ENCODE measurements at regions not wholly inside any gene's neighbourhood (a gene's known extent, or its start where the extent isn't known, plus 50 kb on each side); places are given as distances from the start of the nearest gene placed in this dataset.

- TF ChIP-seq, protein P1, sequence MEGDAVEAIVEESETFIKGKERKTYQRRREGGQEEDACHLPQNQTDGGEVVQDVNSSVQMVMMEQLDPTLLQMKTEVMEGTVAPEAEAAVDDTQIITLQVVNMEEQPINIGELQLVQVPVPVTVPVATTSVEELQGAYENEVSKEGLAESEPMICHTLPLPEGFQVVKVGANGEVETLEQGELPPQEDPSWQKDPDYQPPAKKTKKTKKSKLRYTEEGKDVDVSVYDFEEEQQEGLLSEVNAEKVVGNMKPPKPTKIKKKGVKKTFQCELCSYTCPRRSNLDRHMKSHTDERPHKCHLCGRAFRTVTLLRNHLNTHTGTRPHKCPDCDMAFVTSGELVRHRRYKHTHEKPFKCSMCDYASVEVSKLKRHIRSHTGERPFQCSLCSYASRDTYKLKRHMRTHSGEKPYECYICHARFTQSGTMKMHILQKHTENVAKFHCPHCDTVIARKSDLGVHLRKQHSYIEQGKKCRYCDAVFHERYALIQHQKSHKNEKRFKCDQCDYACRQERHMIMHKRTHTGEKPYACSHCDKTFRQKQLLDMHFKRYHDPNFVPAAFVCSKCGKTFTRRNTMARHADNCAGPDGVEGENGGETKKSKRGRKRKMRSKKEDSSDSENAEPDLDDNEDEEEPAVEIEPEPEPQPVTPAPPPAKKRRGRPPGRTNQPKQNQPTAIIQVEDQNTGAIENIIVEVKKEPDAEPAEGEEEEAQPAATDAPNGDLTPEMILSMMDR (IDR thresholded peaks at IDR 0.05): no peak
- TF ChIP-seq EZH2phosphoT487 (IDR thresholded peaks at IDR 0.05) (no peak), EZH2 (IDR thresholded peaks at IDR 0.05) (no peak)
- Mint-ChIP-seq H3K27ac (no peak overlapping the region), H3K9me3 (no peaks in the 10 kb centered on the region), H3K36me3 (no peaks in the 10 kb centered on the region), H3K4me1 (peaks cover 3% of the 10 kb centered on the region), H3K27me3 (ENCODE audit: insufficient read depth, low read depth) (peaks cover 4% of the 10 kb centered on the region), H3K4me3 (no peak overlapping the region)
- no peak for DNase-seq (ENCODE audit: low spot score)
- Histone ChIP-seq H3K9me3 (ENCODE audit: low read depth) (no peaks in the 10 kb centered on the region), H3K27ac (no peak overlapping the region), H3K27me3 (no peaks in the 10 kb centered on the region), H3K4me2 (no peak overlapping the region), H2AFZ (replicated peaks) (no peak overlapping the region), H3F3A (ENCODE audit: low read depth) (no peaks in the 10 kb centered on the region), H3K36me3 (no peaks in the 10 kb centered on the region), H3K4me3 (no peak overlapping the region), H3K9ac (no peak overlapping the region), H4K20me1 (ENCODE audit: low read depth) (no peaks in the 10 kb centered on the region), H3K4me1 (no peaks in the 10 kb centered on the region), H3K79me2 (ENCODE audit: low read depth) (no peaks in the 10 kb centered on the region)
Observed at GRCh38 chr11:81002374-81002773, 1561.5 kb upstream of the TENM4 start.

- Histone ChIP-seq H3K27me3 (no peaks in the 10 kb centered on the region), H4K20me1 (ENCODE audit: low read depth) (no peaks in the 10 kb centered on the region), H3K4me2 (no peak overlapping the region), H2AFZ (replicated peaks) (no peak overlapping the region), H3K9me3 (ENCODE audit: low read depth) (no peaks in the 10 kb centered on the region), H3F3A (ENCODE audit: low read depth) (no peaks in the 10 kb centered on the region), H3K4me1 (no peaks in the 10 kb centered on the region), H3K36me3 (no peaks in the 10 kb centered on the region), H3K4me3 (no peak overlapping the region), H3K9ac (no peak overlapping the region), H3K79me2 (ENCODE audit: low read depth) (no peaks in the 10 kb centered on the region), H3K27ac (no peak overlapping the region)
- Mint-ChIP-seq H3K36me3 (no peaks in the 10 kb centered on the region), H3K4me3 (no peak overlapping the region), H3K4me1 (peaks cover 14% of the 10 kb centered on the region), H3K27ac (no peak overlapping the region), H3K27me3 (ENCODE audit: insufficient read depth, low read depth) (peaks cover 4% of the 10 kb centered on the region), H3K9me3 (no peaks in the 10 kb centered on the region)
- TF ChIP-seq EZH2 (IDR thresholded peaks at IDR 0.05) (no peak), EZH2phosphoT487 (IDR thresholded peaks at IDR 0.05) (no peak)
- TF ChIP-seq, protein P1 (IDR thresholded peaks at IDR 0.05): no peak
- DNase-seq (ENCODE audit: low spot score): no peak
Observed at GRCh38 chr11:81000735-81001134, 1559.9 kb upstream of the TENM4 start.

- Mint-ChIP-seq H3K4me1 (peaks cover 14% of the 10 kb centered on the region), H3K27me3 (ENCODE audit: insufficient read depth, low read depth) (peaks cover 4% of the 10 kb centered on the region), H3K27ac (no peak overlapping the region), H3K9me3 (no peaks in the 10 kb centered on the region), H3K36me3 (no peaks in the 10 kb centered on the region), H3K4me3 (no peak overlapping the region)
- H3K4me2 ChIP-seq: no peak overlapping the region
- no peak overlapping the region for H3K9ac ChIP-seq
- H3K79me2 ChIP-seq (ENCODE audit: low read depth): no peaks in the 10 kb centered on the region
- H3F3A ChIP-seq (ENCODE audit: low read depth): no peaks in the 10 kb centered on the region
- no peak for DNase-seq (ENCODE audit: low spot score)
- H3K36me3 ChIP-seq: no peaks in the 10 kb centered on the region
- no peak overlapping the region for H3K27ac ChIP-seq
- no peak overlapping the region for H3K4me3 ChIP-seq
- TF ChIP-seq EZH2phosphoT487 (IDR thresholded peaks at IDR 0.05) (no peak), EZH2 (IDR thresholded peaks at IDR 0.05) (no peak)
- no peak overlapping the region for H2AFZ ChIP-seq (replicated peaks)
- H3K4me1 ChIP-seq: no peaks in the 10 kb centered on the region
- H3K9me3 ChIP-seq (ENCODE audit: low read depth): no peaks in the 10 kb centered on the region
- no peaks in the 10 kb centered on the region for H4K20me1 ChIP-seq (ENCODE audit: low read depth)
- H3K27me3 ChIP-seq: no peaks in the 10 kb centered on the region
Observed at GRCh38 chr11:81000334-81000733, 1559.5 kb upstream of the TENM4 start.

GRCh38 chr11:80995523-80995922 lies 1554.7 kb upstream of the TENM4 start:
- Mint-ChIP-seq H3K9me3 (peaks cover under 1% of the 10 kb centered on the region), H3K4me1 (peaks cover 22% of the 10 kb centered on the region), H3K4me3 (no peak overlapping the region), H3K36me3 (no peaks in the 10 kb centered on the region), H3K27me3 (ENCODE audit: insufficient read depth, low read depth) (no peaks in the 10 kb centered on the region), H3K27ac (no peak overlapping the region)
- no peaks in the 10 kb centered on the region for H4K20me1 ChIP-seq (ENCODE audit: low read depth)
- no peaks in the 10 kb centered on the region for H3K27me3 ChIP-seq
- TF ChIP-seq EZH2 (IDR thresholded peaks at IDR 0.05): no peak
- TF ChIP-seq, protein P1 (IDR thresholded peaks at IDR 0.05): no peak
- no peak for TF ChIP-seq EZH2phosphoT487 (IDR thresholded peaks at IDR 0.05)
- no peaks in the 10 kb centered on the region for H3K9me3 ChIP-seq (ENCODE audit: low read depth)
- H3K4me3 ChIP-seq: no peak overlapping the region
- no peak for DNase-seq (ENCODE audit: low spot score)
- H3K9ac ChIP-seq: no peak overlapping the region
- no peaks in the 10 kb centered on the region for H3F3A ChIP-seq (ENCODE audit: low read depth)
- no peak overlapping the region for H3K27ac ChIP-seq
- H3K4me2 ChIP-seq: no peak overlapping the region
- no peak overlapping the region for H2AFZ ChIP-seq (replicated peaks)
- H3K36me3 ChIP-seq: no peaks in the 10 kb centered on the region
- H3K4me1 ChIP-seq: peaks cover 6% of the 10 kb centered on the region
- no peaks in the 10 kb centered on the region for H3K79me2 ChIP-seq (ENCODE audit: low read depth)

All from neural progenitor cell (in vitro differentiated cells).